Peyer's patch (tissue), 4 donors: ENCODE measurements at regions not wholly inside any gene's neighbourhood (a gene's known extent, or its start where the extent isn't known, plus 50 kb on each side); places are given as distances from the start of the nearest gene placed in this dataset.

ENCODE experiments used
- POLR2A ChIP-seq, 2 donors: fragments of 450-650 bp; IDR thresholded peaks; one replicate each; pipeline ENCODE4 v1.5.1; 2017; ENCODE audit warnings: antibody characterized with exemption in 2 of 2, mild to moderate bottlenecking in 2 of 2, moderate library complexity in 2 of 2
- TF ChIP-seq, protein P1 (sequence below), 6 experiments: fragments of 450-650 bp in 4 of 6; fragments of 200-600 bp in 2 of 6; sonication (generic) in 1 of 6; IDR thresholded peaks; one replicate each; pipeline ENCODE4 v1.5.1; 2017 to 2019; ENCODE audit warnings: antibody characterized with exemption in 6 of 6, mild to moderate bottlenecking in 3 of 6, moderate library complexity in 1 of 6

DNA sequence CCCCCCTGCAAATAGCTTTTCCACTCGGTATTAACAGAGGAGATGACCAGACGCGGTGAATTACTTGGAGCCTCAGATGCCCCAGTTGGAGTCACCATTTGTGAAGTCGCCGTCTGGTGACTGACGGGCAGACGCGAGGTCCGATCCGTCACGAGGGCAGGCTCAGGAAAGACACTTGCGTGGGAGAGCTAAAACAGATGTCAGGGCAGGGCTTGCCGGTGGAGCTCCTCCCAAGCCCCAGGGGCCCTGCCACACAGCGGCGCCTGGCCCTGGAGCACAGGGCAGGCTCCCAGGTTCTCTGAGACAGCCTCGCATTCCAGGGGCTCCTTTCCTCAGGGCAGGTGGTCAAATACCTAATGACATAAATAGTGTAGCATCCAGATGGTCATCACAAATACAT, 348.3 kb downstream of the C16orf95 start:
- TF ChIP-seq, protein P1, sequence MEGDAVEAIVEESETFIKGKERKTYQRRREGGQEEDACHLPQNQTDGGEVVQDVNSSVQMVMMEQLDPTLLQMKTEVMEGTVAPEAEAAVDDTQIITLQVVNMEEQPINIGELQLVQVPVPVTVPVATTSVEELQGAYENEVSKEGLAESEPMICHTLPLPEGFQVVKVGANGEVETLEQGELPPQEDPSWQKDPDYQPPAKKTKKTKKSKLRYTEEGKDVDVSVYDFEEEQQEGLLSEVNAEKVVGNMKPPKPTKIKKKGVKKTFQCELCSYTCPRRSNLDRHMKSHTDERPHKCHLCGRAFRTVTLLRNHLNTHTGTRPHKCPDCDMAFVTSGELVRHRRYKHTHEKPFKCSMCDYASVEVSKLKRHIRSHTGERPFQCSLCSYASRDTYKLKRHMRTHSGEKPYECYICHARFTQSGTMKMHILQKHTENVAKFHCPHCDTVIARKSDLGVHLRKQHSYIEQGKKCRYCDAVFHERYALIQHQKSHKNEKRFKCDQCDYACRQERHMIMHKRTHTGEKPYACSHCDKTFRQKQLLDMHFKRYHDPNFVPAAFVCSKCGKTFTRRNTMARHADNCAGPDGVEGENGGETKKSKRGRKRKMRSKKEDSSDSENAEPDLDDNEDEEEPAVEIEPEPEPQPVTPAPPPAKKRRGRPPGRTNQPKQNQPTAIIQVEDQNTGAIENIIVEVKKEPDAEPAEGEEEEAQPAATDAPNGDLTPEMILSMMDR (IDR thresholded peaks at IDR 0.05): no peak
- TF ChIP-seq POLR2A (IDR thresholded peaks at IDR 0.05): no peak
